HG02885 (cell line): ENCODE measurements at regions not wholly inside any gene's neighbourhood (a gene's known extent, or its start where the extent isn't known, plus 50 kb on each side); places are given as distances from the start of the nearest gene placed in this dataset.
"Not testable (repeated sequence)": the region's sequence is repeated elsewhere in the genome, so short reads cannot be mapped to it uniquely, and the experiment has no call there.

Experiments
- ATAC-seq: cut with Tn5 transposase; IDR thresholded peaks from one replicate; pipeline ENCODE4 v1.9.1; 2021; ENCODE audit warnings: mild to moderate bottlenecking; ENCODE audit not compliant: unreplicated experiment, poor library complexity

DNA sequence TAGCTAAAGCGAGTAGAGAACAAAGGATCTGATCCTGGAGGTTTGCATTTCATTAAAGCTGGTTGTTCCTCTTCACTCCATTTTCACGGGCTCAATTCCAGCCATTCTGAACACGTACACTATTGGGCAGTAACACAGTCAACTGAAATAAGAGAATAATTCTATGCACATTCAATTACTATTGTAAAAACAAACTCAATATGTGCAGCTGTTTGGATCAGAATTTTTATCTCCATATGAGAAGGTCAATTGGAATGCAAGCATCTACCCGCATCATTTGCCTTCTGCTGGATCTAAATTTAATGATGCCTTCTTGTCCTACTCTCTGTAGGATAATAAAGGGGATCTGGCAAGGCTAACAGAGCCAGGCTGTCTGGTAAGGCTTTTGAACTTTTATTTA is 562.8 kb upstream of the CCDC179 start:
- no peak for ATAC-seq

DNA sequence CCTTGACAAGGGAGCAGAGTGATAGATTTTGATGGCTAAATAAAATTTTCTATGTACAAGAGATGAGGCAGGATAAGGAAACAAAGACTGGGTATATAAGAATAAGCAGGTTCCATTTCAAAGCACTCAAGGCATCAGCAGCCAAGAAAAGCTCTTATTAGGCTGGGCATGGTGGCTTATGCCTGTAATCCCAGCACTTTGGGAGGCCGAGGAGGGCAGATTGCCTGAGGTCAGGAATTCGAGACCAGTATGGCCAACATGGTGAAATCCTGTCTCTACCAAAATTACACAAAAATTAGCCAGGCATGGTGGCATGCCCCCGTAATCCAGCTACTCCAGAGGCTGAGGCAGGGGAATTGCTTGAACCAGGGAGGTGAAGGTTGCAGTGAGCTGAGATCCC is 563.4 kb upstream of the CCDC179 start:
- no peak for ATAC-seq

- ATAC-seq, result no peak
Observed at GRCh38 chr11:23425381-23425780, 565.1 kb upstream of the CCDC179 start.

- ATAC-seq, result no peak
Observed at GRCh38 chr11:23429569-23429968, 569.3 kb upstream of the CCDC179 start.

DNA sequence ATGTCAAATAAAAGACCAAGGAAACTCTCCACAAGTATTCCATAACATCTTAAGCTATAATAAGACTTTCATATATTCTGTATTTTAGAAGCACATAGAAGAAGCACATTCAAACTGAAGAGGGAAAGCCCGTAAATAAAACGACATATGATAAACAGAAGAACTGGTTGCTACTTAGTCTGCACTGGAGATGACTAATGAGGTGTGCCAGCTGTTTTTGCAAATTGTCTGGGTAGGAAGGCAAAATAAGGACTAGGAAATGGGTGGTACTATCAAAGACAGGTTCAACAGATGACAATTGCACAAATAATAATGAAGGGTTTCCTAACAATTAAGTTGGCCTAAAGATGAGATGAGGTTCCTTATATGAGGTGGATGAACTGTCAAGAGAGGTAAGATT is 593.2 kb upstream of the CCDC179 start:
- ATAC-seq, result no peak

DNA sequence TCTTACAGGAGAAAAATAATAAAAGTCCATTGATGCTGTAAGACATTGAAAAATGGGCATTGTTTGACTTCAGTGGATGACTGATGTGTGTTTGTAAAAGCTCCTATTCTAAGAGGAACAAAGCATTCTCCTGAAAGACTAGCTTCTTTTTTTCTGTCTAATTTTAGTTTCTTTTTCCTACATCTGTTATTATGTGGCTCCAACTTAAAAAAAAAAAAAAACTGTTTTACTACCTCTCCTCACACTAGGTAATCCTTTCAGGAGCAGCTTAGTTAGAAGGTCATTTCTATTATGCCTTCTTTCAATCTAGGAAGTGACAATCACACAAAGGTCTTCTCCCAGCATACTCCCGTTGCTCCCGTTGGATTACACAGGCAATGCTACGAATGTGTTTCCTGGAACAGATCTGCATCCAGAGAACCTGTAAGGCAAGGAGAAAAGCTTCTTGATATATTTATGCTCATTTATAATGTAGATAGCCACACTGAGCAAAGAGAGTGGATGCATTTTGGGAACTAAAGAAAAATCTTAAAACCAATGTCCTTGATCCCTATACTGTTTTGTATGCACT is 595.1 kb upstream of the CCDC179 start:
- ATAC-seq, result no peak

DNA sequence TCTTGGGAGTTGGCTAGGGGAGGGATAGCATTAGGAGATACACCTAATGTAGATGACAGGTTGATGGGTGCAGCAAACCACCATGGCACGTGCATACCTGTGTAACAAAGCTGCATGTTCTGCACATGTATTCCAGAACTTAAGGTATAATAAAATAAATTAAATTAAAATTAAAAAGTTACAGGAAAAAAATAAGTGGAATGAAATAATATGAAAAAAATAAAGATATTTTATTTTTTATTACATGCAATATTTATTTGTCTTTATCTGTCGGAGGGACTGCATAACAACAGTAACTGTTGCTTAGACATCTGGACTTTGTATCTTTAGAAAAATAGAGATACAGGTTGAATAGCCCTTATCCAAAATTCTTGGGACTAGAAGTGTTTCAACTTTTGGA is 597.4 kb upstream of the CCDC179 start:
- no peak for ATAC-seq

GRCh38 chr11:23471878-23472277 is 611.6 kb upstream of the CCDC179 start:
- ATAC-seq, result no peak

GRCh38 chr11:23473782-23474181 is 613.5 kb upstream of the CCDC179 start:
- ATAC-seq, result no peak

- no peak for ATAC-seq
Observed at GRCh38 chr11:23480736-23481135, 620.5 kb upstream of the CCDC179 start.

DNA sequence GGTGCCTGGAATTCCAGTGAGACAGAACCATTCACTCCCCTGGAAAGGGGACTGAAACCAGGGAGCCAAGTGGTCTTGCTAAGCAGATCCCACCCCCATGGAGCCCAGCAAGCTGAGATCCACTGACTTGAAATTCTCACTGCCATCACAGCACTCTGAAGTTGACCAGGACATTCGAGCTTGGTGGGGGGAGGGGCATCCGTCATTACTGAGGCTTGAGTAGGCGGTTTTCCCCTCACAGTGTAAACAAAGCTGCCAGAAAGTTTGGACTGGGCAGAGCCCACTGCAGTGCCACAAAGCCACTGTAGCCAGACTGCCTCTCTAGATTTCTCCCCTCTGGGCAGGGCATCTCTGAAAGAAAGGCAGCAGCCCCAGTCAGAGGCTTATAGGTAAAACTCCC is 623.9 kb upstream of the CCDC179 start:
- ATAC-seq, result not testable (repeated sequence)

- not testable (repeated sequence) for ATAC-seq
Observed at GRCh38 chr11:23484618-23485017, 624.3 kb upstream of the CCDC179 start.

DNA sequence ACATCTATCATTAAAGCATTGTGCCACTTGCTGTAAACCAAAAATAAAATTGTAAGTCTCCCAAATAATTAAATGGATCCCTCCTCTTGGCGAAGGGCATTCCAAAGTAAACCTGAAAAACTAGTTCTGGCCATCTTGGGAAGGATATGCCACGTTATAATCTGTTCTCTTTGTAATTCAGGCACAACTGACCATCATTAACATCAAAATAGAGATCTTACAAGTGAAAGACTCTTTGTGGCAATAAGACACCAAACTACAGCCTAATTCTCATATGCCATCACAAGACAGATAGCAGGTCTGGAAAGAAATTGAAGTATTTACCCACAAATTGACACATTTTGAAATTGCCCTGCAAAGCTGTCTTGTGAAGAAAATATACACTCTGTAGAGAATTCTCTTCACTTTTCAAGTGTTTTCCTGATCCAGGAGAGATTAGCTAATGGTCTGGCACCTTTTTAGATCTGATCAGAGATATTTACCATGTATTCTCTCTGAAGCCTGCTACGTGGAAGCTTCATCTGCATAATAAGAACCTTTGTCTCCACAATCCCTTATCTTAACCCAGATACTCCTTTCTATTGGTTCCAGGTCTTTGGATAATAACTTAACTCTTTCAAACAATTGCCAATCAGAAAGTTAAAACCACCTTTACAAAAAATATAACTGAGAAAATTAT is 630.4 kb upstream of the CCDC179 start:
- ATAC-seq, result no peak

GRCh38 chr11:23494981-23495380 is 634.7 kb upstream of the CCDC179 start:
- no peak for ATAC-seq

- ATAC-seq, result no peak
Observed at GRCh38 chr11:23496340-23496739, 636.1 kb upstream of the CCDC179 start.

- no peak for ATAC-seq
Observed at GRCh38 chr11:23497040-23497439, 636.8 kb upstream of the CCDC179 start.

GRCh38 chr11:23502389-23502788 is 642.1 kb upstream of the CCDC179 start:
- no peak for ATAC-seq

DNA sequence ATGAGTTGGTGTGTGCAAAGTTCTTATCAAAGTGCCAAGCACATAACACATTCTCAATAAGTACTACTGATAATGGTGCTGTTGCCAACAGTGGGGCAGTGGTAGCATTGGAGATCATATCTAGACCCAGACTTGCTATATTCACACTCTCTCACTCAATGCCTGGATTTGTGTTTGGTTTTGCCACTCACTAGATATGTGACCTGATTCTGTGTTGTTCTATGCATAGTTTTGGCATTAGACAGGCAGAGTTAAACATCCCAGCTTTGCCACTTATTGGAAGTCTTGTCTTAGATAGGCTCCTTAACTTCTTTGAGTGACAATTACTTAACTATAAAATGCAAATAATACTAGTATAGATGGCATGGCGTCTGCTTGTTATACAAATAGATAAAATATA is 642.6 kb upstream of the CCDC179 start:
- no peak for ATAC-seq

DNA sequence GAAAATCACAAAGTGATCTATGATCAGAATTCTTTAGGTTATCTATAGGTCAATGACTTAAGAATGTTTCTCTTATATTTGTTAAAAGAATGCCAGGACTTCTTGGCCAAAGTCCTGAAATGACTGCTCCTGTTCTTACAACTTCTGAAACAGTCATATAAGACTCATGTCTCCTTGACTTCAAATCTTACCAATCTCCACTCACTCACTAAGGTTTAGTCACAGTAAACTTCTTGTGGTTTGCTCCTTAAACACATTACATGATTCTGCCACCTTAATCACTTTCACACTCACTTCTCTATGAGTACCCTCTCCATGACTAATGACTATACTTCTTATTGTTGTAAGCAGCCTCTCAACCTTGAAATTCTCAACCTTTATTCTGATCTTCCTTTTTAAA is 648.7 kb upstream of the CCDC179 start:
- no peak for ATAC-seq

GRCh38 chr11:23509821-23510220 is 649.5 kb upstream of the CCDC179 start:
- ATAC-seq, result no peak

- no peak for ATAC-seq
Observed at GRCh38 chr11:23519194-23519593, 658.9 kb upstream of the CCDC179 start.

GRCh38 chr11:23520226-23520960 is 660.1 kb upstream of the CCDC179 start:
- no peak for ATAC-seq
